ENCODE measurements at regions not wholly inside any gene's neighbourhood (a gene's known extent, or its start where the extent isn't known, plus 50 kb on each side); places are given as distances from the start of the nearest gene placed in this dataset.

DNA sequence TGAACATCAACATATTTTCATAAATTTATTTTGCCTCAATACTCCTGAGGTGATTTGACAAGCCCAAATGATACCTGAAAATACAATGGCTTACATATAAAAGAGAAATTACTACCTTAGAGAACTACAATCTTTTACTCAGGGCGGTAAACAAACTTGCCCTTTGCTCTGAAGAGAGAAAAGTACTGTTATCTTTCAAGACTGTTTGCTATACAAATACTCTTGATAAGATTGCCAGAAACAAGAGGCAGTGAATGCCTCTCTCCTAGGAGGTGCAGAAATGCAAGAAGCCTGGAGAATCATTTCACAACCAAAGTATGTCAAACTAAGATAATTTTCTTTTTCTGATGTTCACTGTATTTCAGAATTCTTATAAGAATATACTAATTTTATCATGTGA is 160.3 kb downstream of the ALX1 start:
- no peak for DNase-seq (ENCODE audit: low read depth)

GRCh38 chr12:85441025-85441424 is 161.0 kb downstream of the ALX1 start:
- Histone ChIP-seq H3K36me3 (ENCODE audit: control insufficient read depth, insufficient read depth, low read length) (no peaks in the 10 kb centered on the region), H3K27me3 (ENCODE audit: control insufficient read depth, insufficient read depth, low read length) (no peaks in the 10 kb centered on the region), H3K4me3 (ENCODE audit: low read depth, low read length) (no peak overlapping the region)
- no peak for TF ChIP-seq CTCF (IDR thresholded peaks at IDR 0.05; ENCODE audit: insufficient read depth, low read length, poor library complexity, severe bottlenecking)
- no peak for DNase-seq (ENCODE audit: low read depth)

More for the DNA sequence above, 160.3 kb downstream of the ALX1 start:
- H3K27me3 ChIP-seq (ENCODE audit: control insufficient read depth, insufficient read depth, low read length), result no peaks in the 10 kb centered on the region
- TF ChIP-seq CTCF (IDR thresholded peaks at IDR 0.05; ENCODE audit: insufficient read depth, low read length, poor library complexity, severe bottlenecking), result no peak
- no peaks in the 10 kb centered on the region for H3K36me3 ChIP-seq (ENCODE audit: control insufficient read depth, insufficient read depth, low read length)
- H3K4me3 ChIP-seq (ENCODE audit: low read depth, low read length), result no peak overlapping the region

DNA sequence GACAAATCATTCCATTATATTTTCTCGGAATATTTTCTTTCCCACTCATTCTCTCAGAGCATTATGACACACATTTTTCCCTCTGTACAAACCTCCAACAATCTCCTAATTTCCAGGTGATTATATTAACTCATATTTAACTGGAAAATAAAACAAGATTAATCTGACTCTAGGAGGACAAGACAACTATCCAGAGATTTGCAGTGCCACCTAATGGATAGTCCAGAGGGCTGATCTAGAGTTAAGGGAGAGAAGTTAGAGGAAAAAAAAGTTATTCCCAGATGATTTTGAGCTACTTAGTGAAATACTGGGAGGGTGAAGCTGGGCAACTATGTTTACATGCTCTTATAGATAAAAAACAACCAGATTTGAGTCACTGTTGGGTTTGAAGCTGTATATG is 161.7 kb downstream of the ALX1 start:
- Histone ChIP-seq H3K36me3 (ENCODE audit: control insufficient read depth, insufficient read depth, low read length) (no peaks in the 10 kb centered on the region), H3K4me3 (ENCODE audit: low read depth, low read length) (no peak overlapping the region), H3K27me3 (ENCODE audit: control insufficient read depth, insufficient read depth, low read length) (no peaks in the 10 kb centered on the region)
- TF ChIP-seq CTCF (IDR thresholded peaks at IDR 0.05; ENCODE audit: insufficient read depth, low read length, poor library complexity, severe bottlenecking), result peak; percentile 51
- no peak for DNase-seq (ENCODE audit: low read depth)

DNA sequence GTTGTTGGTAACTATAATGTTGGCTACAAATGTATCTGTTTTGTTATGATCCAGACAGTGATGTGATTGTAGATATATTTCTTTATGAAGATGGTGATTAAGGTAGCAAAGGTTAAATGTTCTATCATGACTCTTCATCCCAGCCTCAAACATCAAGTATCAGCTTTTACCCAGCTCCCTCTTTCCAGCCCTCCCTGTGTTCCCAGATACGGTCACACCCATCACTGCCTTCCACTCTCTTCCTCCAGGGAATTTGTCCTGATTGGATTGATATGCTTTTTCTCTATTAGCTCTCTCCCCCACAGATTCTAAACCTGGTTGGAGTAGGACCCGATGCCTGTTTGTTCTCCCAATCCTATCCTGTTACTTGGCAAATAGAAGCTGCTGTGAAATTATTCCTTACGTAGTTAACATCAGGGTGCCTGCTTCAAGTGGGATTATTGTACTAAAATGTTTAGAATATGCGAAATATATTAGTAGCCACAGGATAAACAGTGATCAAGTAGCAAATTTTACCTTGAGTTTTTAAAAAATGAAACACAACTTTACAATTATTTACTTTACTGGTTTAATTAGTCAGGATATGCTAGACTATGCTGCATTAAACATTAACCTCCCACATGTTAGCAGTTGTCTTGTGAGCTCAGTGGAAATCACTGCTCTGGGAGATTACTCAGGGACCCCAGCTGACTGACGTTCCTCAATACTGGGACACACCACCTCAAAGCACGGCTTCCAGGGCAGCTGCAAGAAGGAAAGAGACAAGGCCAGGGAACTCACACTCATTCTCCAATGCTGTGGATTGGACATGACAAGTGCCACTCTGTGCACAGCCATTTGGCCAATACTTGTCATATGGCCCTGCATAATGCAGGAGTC is 165.3 kb downstream of the ALX1 start:
- H3K4me3 ChIP-seq (ENCODE audit: low read depth, low read length), result no peak overlapping the region
- no peaks in the 10 kb centered on the region for H3K36me3 ChIP-seq (ENCODE audit: control insufficient read depth, insufficient read depth, low read length)
- H3K27me3 ChIP-seq (ENCODE audit: control insufficient read depth, insufficient read depth, low read length), result no peaks in the 10 kb centered on the region
- DNase-seq (ENCODE audit: low read depth), result peak; percentile 66
- no peak for TF ChIP-seq CTCF (IDR thresholded peaks at IDR 0.05; ENCODE audit: insufficient read depth, low read length, poor library complexity, severe bottlenecking)

DNA sequence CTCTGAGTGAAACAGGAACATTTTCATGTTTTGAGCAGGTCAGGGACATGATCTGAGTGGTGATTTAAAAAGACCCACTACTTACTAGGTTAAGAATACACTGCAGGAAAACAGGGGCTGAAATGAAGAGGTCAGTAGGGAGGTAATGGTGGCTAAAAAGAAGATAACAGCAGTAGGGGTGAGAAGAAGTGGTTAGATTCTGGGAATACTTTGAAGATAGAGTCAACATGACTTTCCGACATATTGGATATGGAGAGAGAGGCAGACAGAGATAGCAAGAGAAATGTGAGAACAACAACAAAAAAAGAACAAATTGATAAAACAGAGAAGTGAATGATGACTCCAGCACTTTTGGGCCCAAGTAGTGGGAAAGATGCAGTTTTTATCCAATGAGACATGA is 168.0 kb downstream of the ALX1 start:
- Histone ChIP-seq H3K27me3 (ENCODE audit: control insufficient read depth, insufficient read depth, low read length) (no peaks in the 10 kb centered on the region), H3K36me3 (ENCODE audit: control insufficient read depth, insufficient read depth, low read length) (no peaks in the 10 kb centered on the region), H3K4me3 (ENCODE audit: low read depth, low read length) (no peak overlapping the region)
- TF ChIP-seq CTCF (IDR thresholded peaks at IDR 0.05; ENCODE audit: insufficient read depth, low read length, poor library complexity, severe bottlenecking), result no peak
- no peak for DNase-seq (ENCODE audit: low read depth)

Data from kidney epithelial cell (primary cell).